Breast epithelium (tissue), 3 donors: ENCODE measurements at regions not wholly inside any gene's neighbourhood (a gene's known extent, or its start where the extent isn't known, plus 50 kb on each side); places are given as distances from the start of the nearest gene placed in this dataset.

Experiments used
- CTCF ChIP-seq, 3 donors: fragments of 450-650 bp; IDR thresholded peaks; one replicate each; pipeline ENCODE4 v1.5.1; 2016 to 2017; ENCODE audit warnings: antibody characterized with exemption in 3 of 3, mild to moderate bottlenecking in 3 of 3, moderate library complexity in 3 of 3
- POLR2A ChIP-seq: fragments of 450-650 bp; IDR thresholded peaks from one replicate; pipeline ENCODE4 v1.6.1; 2016; ENCODE audit warnings: antibody characterized with exemption, mild to moderate bottlenecking, moderate library complexity
- POLR2AphosphoS5 ChIP-seq, 3 donors: sonication (generic); formaldehyde crosslinking; IDR thresholded peaks; one replicate each; pipeline ENCODE4 v1.6.1; 2017; ENCODE audit warnings: antibody characterized with exemption in 3 of 3

GRCh38 chr7:35546691-35547429 is 148.1 kb downstream of the HERPUD2 start:
- TF ChIP-seq POLR2AphosphoS5 (IDR thresholded peaks at IDR 0.05) (no peak), POLR2A (no peak), CTCF (IDR thresholded peaks at IDR 0.05) (no peak)
